Mesenchymal stem cell (in vitro differentiated cells and primary cell): ENCODE measurements at regions not wholly inside any gene's neighbourhood (a gene's known extent, or its start where the extent isn't known, plus 50 kb on each side); places are given as distances from the start of the nearest gene placed in this dataset.

Source experiments
- DNase-seq: peaks from one replicate; pipeline ENCODE4 v3.0.0-alpha.2; 2013
- H2AFZ ChIP-seq: one replicate; pipeline ENCODE4 v1.6.1; 2013; ENCODE audit warnings: low read depth, mild to moderate bottlenecking, control low read depth, inconsistent platforms, low read length, moderate library complexity
- H2AK5ac ChIP-seq: 2 replicates; pipeline ENCODE4 v1.6.1; 2013; ENCODE audit warnings: low read length, moderate library complexity, mild to moderate bottlenecking, inconsistent platforms; ENCODE audit not compliant: severe bottlenecking
- H2BK120ac ChIP-seq: one replicate; pipeline ENCODE4 v1.6.1; 2013; ENCODE audit warnings: low read depth, mild to moderate bottlenecking, inconsistent platforms, low read length, moderate library complexity
- H2BK12ac ChIP-seq, 2 experiments: one replicate each; pipeline ENCODE4 v1.6.1; 2013; ENCODE audit warnings: inconsistent platforms in 2 of 2, low read length in 2 of 2, mild to moderate bottlenecking in 2 of 2, moderate library complexity in 2 of 2, control low read depth in 1 of 2
- H2BK15ac ChIP-seq: one replicate; pipeline ENCODE4 v1.6.1; 2013; ENCODE audit warnings: mild to moderate bottlenecking, low read depth, inconsistent platforms; ENCODE audit not compliant: poor library complexity, severe bottlenecking
- H2BK5ac ChIP-seq: 2 replicates; pipeline ENCODE4 v1.6.1; 2013; ENCODE audit warnings: low read depth, mild to moderate bottlenecking, low read length, control low read depth, inconsistent platforms; ENCODE audit not compliant: poor library complexity, severe bottlenecking
- H3K14ac ChIP-seq, 2 experiments: one replicate each; pipeline ENCODE4 v1.6.1; 2013; ENCODE audit warnings: inconsistent platforms in 2 of 2, low read length in 2 of 2, control low read depth in 1 of 2, mild to moderate bottlenecking in 1 of 2, moderate library complexity in 1 of 2
- H3K18ac ChIP-seq, 2 experiments: one replicate each; pipeline ENCODE4 v1.6.1; 2013; ENCODE audit warnings: inconsistent platforms in 2 of 2, low read length in 2 of 2, control low read depth in 1 of 2, low read depth in 1 of 2, mild to moderate bottlenecking in 1 of 2
- H3K23ac ChIP-seq, 2 experiments: one replicate each; pipeline ENCODE4 v1.6.1; 2013; ENCODE audit warnings: inconsistent platforms in 2 of 2, low read length in 2 of 2, mild to moderate bottlenecking in 2 of 2, moderate library complexity in 2 of 2, control low read depth in 1 of 2
- H3K27ac ChIP-seq: 2 replicates; pipeline ENCODE4 v1.5.1; 2013; ENCODE audit warnings: mild to moderate bottlenecking, moderate library complexity, low read length, control low read depth, inconsistent platforms; ENCODE audit not compliant: poor library complexity, severe bottlenecking
- H3K27me3 ChIP-seq, 2 experiments: 2 replicates each; pipeline versions ENCODE4 v1.6.1 to v1.7.0; 2013; ENCODE audit warnings: low read length in 2 of 2, mild to moderate bottlenecking in 2 of 2, moderate library complexity in 2 of 2, control low read depth in 1 of 2, inconsistent platforms in 1 of 2; ENCODE audit not compliant: control insufficient read depth in 1 of 2, insufficient read depth in 1 of 2
- H3K36me3 ChIP-seq, 2 experiments: 2 replicates each; pipeline versions ENCODE4 v1.6.1 to v1.7.0; 2013; ENCODE audit warnings: low read length in 2 of 2, control low read depth in 1 of 2, inconsistent platforms in 1 of 2, low read depth in 1 of 2, mild to moderate bottlenecking in 1 of 2; ENCODE audit not compliant: insufficient read depth in 2 of 2, control insufficient read depth in 1 of 2
- H3K4ac ChIP-seq, 2 experiments: one replicate each; pipeline ENCODE4 v1.6.1; 2013; ENCODE audit warnings: inconsistent platforms in 2 of 2, low read length in 2 of 2, mild to moderate bottlenecking in 2 of 2, moderate library complexity in 2 of 2, control low read depth in 1 of 2, low read depth in 1 of 2
- H3K4me1 ChIP-seq: 2 replicates; pipeline ENCODE4 v1.6.1; 2013; ENCODE audit warnings: low read depth, low read length, control low read depth; ENCODE audit not compliant: control insufficient read depth, insufficient read depth
- H3K4me2 ChIP-seq: 2 replicates; pipeline ENCODE4 v1.6.1; 2013; ENCODE audit warnings: low read length, mild to moderate bottlenecking, inconsistent platforms; ENCODE audit not compliant: poor library complexity, severe bottlenecking
- H3K4me3 ChIP-seq, 2 experiments: 2 replicates each; pipeline versions ENCODE4 v1.5.1 to v1.7.0; 2013; ENCODE audit warnings: low read length in 2 of 2, mild to moderate bottlenecking in 2 of 2, control low read depth in 1 of 2, low read depth in 1 of 2; ENCODE audit not compliant: insufficient read depth in 1 of 2
- H3K79me1 ChIP-seq: replicated peaks from 2 replicates; pipeline ENCODE4 v1.6.1; 2013; ENCODE audit warnings: mild to moderate bottlenecking, control low read depth, low read length, inconsistent platforms; ENCODE audit not compliant: poor library complexity, severe bottlenecking
- H3K9ac ChIP-seq: 2 replicates; pipeline ENCODE4 v1.7.0; 2013; ENCODE audit warnings: mild to moderate bottlenecking, low read length, moderate library complexity
- H3K9me3 ChIP-seq: 2 replicates; pipeline ENCODE4 v1.7.0; 2013; ENCODE audit warnings: mild to moderate bottlenecking, low read length; ENCODE audit not compliant: control insufficient read depth
- H4K8ac ChIP-seq: one replicate; pipeline ENCODE4 v1.6.1; 2013; ENCODE audit warnings: inconsistent platforms, mild to moderate bottlenecking, low read length, moderate library complexity
- H4K91ac ChIP-seq: one replicate; pipeline ENCODE4 v1.6.1; 2013; ENCODE audit warnings: mild to moderate bottlenecking, low read length, inconsistent platforms
- WGBS: methylation state at CpG from one replicate; pipeline ENCODE4 v1.1.7; 2013; ENCODE audit warnings: mixed read lengths; 5-methylcytosine and 5-hydroxymethylcytosine counted together

DNA sequence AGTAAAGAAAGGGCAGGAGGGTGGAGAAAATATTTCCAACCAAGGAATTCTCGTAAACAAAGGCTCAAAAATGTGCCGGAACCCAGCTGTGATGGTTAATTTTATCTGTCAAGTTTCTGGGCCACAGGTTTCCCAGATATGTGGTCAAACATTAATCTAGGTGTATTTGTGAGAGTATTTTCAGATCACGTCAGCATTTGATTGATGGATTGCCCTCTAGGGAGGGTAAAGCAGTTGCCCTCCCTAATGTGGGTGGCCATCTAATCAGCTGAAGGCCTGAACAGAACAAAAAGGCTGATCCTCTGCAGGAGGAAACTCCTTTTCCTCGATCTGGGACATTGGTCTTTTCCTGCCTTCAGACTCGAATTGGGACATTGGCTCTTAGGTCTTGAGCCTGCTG lies 298.7 kb upstream of the TCF21 start:
- Histone ChIP-seq H3K9ac (no peak overlapping the region), H3K4me1 (no peaks in the 10 kb centered on the region), H4K91ac (no peak overlapping the region), H3K18ac (peak overlapping the region in 1 of 2 experiments; percentile 46), H2BK5ac (no peak overlapping the region), H4K8ac (no peak overlapping the region), H3K79me1 (no peaks in the 10 kb centered on the region), H3K9me3 (no peaks in the 10 kb centered on the region), H3K27ac (no peak overlapping the region), H3K4me2 (no peak overlapping the region), H2BK120ac (no peak overlapping the region), H3K23ac (no peak overlapping the region), H3K27me3 (no peaks in the 10 kb centered on the region), H3K4me3 (no peak overlapping the region), H3K14ac (no peak overlapping the region), H3K4ac (no peak overlapping the region), H2BK15ac (no peak overlapping the region), H2AFZ (no peak overlapping the region), H2BK12ac (peak overlapping the region in 1 of 2 experiments; percentile 77), H3K36me3 (no peaks in the 10 kb centered on the region), H2AK5ac (no peak overlapping the region)
- no peak for DNase-seq
- WGBS = 92% methylated on average over 5 of the region's 5 CpGs

DNA sequence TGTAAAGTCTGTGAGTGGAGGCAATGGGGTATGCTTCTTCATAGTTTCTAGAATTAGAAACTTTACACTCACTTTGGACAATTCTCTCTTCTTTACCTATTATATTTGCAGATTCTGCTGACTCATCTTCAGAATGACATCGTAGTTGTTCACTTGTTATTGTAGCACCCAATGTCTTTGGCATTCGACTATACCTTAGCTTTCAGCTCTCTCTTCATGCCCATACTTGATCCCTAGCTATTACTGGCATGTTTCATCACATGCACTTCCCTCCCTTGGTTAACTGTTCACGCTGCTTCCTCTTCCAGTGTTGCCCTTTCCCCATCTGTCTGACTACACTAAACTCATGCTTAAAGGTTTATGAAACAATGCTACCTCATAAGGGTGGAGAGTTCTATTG lies 298.1 kb upstream of the TCF21 start:
- H3K14ac ChIP-seq = no peak overlapping the region
- H3K23ac ChIP-seq = no peak overlapping the region
- no peaks in the 10 kb centered on the region for H3K36me3 ChIP-seq
- H4K91ac ChIP-seq = no peak overlapping the region
- no peak overlapping the region for H3K4me2 ChIP-seq
- H2BK12ac ChIP-seq = no peak overlapping the region
- no peaks in the 10 kb centered on the region for H3K27me3 ChIP-seq
- no peak overlapping the region for H3K4ac ChIP-seq
- H3K4me3 ChIP-seq = no peak overlapping the region
- H4K8ac ChIP-seq = no peak overlapping the region
- H3K4me1 ChIP-seq = peaks cover 2% of the 10 kb centered on the region
- no peaks in the 10 kb centered on the region for H3K79me1 ChIP-seq
- no peak overlapping the region for H3K9ac ChIP-seq
- peak overlapping the region in 1 of 2 experiments; percentile 1 for H3K18ac ChIP-seq
- H2BK5ac ChIP-seq = no peak overlapping the region
- no peak overlapping the region for H2AFZ ChIP-seq
- H3K9me3 ChIP-seq = no peaks in the 10 kb centered on the region
- H3K27ac ChIP-seq = no peak overlapping the region
- 87% methylated on average over 3 of the region's 3 CpGs for WGBS
- DNase-seq = no peak
- H2AK5ac ChIP-seq = no peak overlapping the region
- H2BK120ac ChIP-seq = no peak overlapping the region
- no peak overlapping the region for H2BK15ac ChIP-seq

DNA sequence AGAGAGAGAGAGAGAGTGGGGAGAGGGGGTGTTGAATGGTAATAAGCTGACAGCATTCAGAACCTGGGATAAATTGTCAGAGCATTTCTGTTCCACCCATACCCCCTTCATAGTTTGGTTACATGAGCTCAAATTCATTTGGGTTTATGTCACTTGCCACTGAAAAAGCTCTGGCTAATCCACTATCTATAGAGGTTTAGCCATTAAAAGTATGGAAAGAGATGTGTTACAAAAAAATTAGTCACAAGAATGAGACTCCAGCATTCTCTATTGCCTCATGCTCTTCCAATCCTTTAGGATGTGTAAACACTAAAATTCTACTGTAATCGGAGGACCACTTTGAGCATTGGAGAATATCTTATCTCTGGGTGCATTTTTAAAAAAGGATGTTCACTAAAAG lies 297.6 kb upstream of the TCF21 start:
- Histone ChIP-seq H2BK120ac (no peak overlapping the region), H4K91ac (no peak overlapping the region), H3K4ac (no peak overlapping the region), H3K9me3 (no peaks in the 10 kb centered on the region), H3K18ac (no peak overlapping the region), H3K4me1 (peaks cover 2% of the 10 kb centered on the region), H3K36me3 (no peaks in the 10 kb centered on the region), H3K79me1 (no peaks in the 10 kb centered on the region), H3K14ac (no peak overlapping the region), H3K27ac (no peak overlapping the region), H3K4me3 (no peak overlapping the region), H2BK12ac (no peak overlapping the region), H3K23ac (no peak overlapping the region), H4K8ac (no peak overlapping the region), H2AFZ (no peak overlapping the region), H2BK15ac (no peak overlapping the region), H3K4me2 (no peak overlapping the region), H3K9ac (no peak overlapping the region), H2AK5ac (peak overlapping the region; percentile 18), H2BK5ac (no peak overlapping the region), H3K27me3 (no peaks in the 10 kb centered on the region)
- peak; percentile 26 for DNase-seq
- WGBS = no CpG with 5 or more reads among the region's 1 CpG

DNA sequence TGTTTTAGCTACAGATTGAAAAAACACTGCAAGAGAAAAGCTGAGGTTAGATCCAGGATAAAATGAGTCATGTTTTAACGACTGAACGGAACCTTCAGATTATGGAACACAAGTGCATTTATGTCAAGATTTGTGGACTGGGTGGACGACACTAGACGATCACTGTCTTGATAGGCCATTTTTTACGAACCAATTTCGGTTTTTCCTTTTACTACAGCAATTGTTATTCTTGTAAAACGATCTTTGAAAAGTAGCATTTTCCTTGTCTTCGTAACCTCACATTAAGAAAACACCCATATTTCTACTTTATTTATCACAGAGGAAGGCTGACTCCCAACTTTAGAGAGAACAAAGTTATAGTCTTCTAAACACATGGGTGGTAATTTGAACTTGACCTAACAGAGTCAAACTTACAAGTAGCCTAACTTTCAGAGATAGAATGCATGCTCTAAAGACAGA lies 294.2 kb upstream of the TCF21 start:
- Histone ChIP-seq H3K4me2 (no peak overlapping the region), H2AK5ac (no peak overlapping the region), H3K27me3 (no peaks in the 10 kb centered on the region), H3K36me3 (no peaks in the 10 kb centered on the region), H2BK120ac (no peak overlapping the region), H3K4me3 (no peak overlapping the region), H3K9ac (no peak overlapping the region), H3K27ac (no peak overlapping the region), H3K14ac (no peak overlapping the region), H4K8ac (no peak overlapping the region), H2BK5ac (no peak overlapping the region), H4K91ac (no peak overlapping the region), H3K18ac (no peak overlapping the region), H2BK12ac (no peak overlapping the region), H2BK15ac (no peak overlapping the region), H3K4me1 (peaks cover 2% of the 10 kb centered on the region), H2AFZ (no peak overlapping the region), H3K23ac (no peak overlapping the region), H3K9me3 (no peaks in the 10 kb centered on the region), H3K79me1 (no peaks in the 10 kb centered on the region), H3K4ac (no peak overlapping the region)
- DNase-seq = peak; percentile 55
- 50% methylated on average over 8 of the region's 8 CpGs for WGBS
